Left lobe of liver (tissue), 2 donors: ENCODE measurements at regions not wholly inside any gene's neighbourhood (a gene's known extent, or its start where the extent isn't known, plus 50 kb on each side); places are given as distances from the start of the nearest gene placed in this dataset.

Source experiments
- ATAC-seq: fragments of 200-7000 bp; cut with Tn5 transposase; one replicate; pipeline ENCODE4 v1.9.1; 2020; ENCODE audit warnings: mild to moderate bottlenecking, moderate library complexity
- DNase-seq: peaks from one replicate; pipeline ENCODE4 v3.0.0-alpha.2; 2020; ENCODE audit warnings: low spot score
- donor health status: DM: no; HTN: no; CAD: no; lungs with moderate emphysema.
- donor health status: DM: no; HTN: yes; CAD: no.

GRCh38 chr4:180698550-180699195 is 1544.5 kb upstream of the TENM3 start:
- no peak for ATAC-seq
- DNase-seq = no peak

DNA sequence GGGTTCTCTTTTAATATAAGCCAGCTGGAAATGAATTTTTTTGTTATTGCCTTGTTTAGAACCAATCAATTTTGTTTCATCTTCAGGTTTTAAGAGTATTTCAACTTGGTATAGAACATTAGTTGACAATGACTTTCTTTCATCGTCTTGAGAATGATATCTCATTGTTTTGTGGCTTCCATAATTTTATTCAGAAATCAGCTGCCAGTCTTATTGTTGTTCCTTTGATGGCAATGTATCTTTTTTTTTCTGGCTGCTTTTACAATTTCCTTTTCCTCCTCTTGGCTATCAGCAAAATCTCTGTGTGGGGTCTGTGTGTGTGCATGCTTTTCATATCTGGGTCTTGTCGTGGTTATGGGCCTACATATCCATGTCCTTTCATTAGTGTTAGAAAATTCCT is 1536.4 kb upstream of the TENM3 start:
- DNase-seq (no peak), ATAC-seq (no peak)

- ATAC-seq = no peak
- no peak for DNase-seq
These were observed 1532.4 kb upstream of the TENM3 start for GRCh38 chr4:180710628-180711337.

GRCh38 chr4:180717451-180718033 is 1525.7 kb upstream of the TENM3 start:
- DNase-seq = no peak
- no peak for ATAC-seq

DNA sequence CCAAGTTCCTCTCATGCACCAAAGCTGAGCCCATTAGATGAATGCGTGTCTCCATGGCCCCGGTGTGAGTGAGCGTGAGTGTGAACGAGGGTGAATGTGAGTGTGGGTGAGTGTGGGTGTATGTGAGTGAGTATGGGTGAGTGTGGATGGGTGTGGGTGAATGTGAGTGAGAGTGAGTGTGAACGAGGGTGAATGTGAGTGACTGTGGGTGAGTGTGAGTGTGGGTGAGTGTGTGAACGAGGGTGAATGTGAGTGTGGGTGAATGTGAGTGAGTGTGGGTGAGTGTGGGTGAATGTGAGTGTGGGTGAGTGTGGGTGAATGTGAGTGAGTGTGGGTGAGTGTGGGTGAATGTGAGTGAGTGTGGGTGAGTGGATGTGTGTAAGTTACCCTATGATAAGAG is 1521.8 kb upstream of the TENM3 start:
- no peak for DNase-seq
- ATAC-seq = no peak

GRCh38 chr4:180726611-180727010 is 1516.6 kb upstream of the TENM3 start:
- DNase-seq (no peak), ATAC-seq (no peak)

GRCh38 chr4:180727478-180727877 is 1515.7 kb upstream of the TENM3 start:
- DNase-seq (no peak), ATAC-seq (no peak)

GRCh38 chr4:180734753-180735432 is 1508.3 kb upstream of the TENM3 start:
- no peak for DNase-seq
- no peak for ATAC-seq

DNA sequence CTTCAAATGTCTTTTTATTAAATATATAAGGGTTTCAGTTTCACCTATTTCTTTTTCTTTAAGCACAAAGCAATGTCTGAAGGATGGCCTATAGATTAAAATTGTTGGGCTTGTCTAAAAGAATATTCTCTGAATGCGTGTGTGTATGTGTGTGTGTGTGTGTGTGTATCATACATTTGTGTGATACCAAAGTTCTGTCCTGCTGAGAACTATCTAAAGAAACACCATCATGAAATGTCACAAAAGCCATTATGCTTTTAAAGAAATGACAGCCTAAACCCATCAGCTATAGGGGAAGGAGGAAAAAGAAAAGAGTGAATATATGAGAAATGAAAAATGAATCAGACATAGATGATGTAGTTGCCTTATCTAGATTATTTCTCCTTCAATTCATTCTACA is 1501.5 kb upstream of the TENM3 start:
- no peak for ATAC-seq
- DNase-seq = no peak

- no peak for DNase-seq
- no peak for ATAC-seq
These were observed 1498.2 kb upstream of the TENM3 start for GRCh38 chr4:180745019-180745418.

DNA sequence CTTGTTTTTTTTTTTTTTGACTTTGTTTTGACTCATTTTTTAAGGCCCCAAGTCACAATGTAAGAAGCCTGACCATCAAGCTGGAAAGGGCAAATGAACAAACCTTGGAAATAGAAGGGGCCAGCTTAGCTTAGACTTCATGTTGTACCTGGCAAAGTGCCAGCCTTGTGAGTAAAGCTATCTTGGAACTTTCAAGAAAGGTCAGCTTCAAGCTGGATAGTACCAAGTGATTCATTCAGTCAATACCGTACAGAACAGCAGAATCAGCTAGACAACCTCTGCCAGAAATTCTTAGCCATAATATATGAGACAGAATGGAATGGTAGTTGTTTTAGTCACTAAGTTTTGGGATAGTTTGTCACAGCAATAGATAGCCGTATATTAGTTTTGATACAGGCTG is 1492.2 kb upstream of the TENM3 start:
- no peak for ATAC-seq
- no peak for DNase-seq

GRCh38 chr4:180757927-180758326 is 1485.3 kb upstream of the TENM3 start:
- ATAC-seq (no peak), DNase-seq (no peak)

DNA sequence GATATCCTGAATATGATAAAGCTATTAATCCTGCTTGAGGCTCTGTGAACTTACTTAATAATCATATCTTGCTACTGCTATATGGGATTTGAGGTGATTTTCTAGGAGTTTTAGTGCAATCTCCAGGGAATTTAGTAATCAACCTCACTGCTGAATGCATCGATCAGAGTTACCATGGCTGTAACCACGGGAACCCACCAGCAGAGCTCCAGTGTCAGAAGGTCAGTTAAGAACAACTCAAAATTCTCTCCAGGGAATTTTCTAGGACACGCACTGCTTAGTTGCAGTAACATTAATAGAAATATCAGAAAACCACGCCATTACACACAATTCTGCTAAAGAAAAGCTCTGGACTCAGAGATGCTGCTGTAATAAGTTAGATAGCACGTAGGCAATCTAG is 1477.2 kb upstream of the TENM3 start:
- ATAC-seq (no peak), DNase-seq (no peak)

GRCh38 chr4:180766944-180767729 is 1476.1 kb upstream of the TENM3 start:
- no peak for DNase-seq
- no peak for ATAC-seq

DNA sequence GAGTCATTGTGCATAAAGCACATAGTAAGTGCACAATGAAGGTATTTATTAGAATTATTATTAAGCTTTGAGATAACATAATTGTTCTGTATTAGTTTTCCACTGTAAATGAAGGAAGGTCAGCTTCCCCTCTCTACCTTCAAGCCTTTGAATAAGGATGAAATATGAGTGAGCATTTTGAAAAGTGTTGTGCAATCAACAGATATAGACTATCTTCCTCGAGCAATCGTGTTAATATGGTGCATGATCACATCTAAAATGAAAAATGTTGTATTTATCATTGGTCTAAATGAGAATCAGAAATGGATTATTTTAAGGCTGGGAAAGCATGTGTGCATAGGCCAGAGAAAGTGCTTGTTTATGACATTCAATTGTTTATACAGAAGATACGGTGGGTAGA is 1474.6 kb upstream of the TENM3 start:
- DNase-seq (no peak), ATAC-seq (no peak)

- DNase-seq (no peak), ATAC-seq (no peak)
These were observed 1473.4 kb upstream of the TENM3 start for GRCh38 chr4:180769791-180770190.

DNA sequence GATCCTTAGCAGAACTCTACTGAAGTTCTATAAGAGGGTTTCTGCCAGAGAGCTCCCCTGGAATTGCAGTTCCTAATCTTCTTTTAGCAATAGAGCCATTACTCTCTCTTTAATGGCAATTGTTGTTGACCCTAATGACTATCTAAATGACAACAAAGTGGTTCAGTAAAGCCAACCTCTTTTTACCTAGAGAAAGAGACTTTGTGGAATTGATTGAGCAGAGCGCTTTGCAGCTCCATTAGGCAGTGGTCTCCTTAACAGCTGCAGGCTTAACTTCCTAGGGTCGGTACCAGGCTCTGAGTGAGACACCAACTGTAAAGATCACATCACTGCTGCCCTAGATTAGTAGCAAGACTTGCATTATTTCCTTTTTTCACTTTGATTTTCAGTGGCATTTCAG is 1472.9 kb upstream of the TENM3 start:
- ATAC-seq = no peak
- DNase-seq = no peak

- no peak for DNase-seq
- ATAC-seq = no peak
These were observed 1458.3 kb upstream of the TENM3 start for GRCh38 chr4:180784940-180785339.

DNA sequence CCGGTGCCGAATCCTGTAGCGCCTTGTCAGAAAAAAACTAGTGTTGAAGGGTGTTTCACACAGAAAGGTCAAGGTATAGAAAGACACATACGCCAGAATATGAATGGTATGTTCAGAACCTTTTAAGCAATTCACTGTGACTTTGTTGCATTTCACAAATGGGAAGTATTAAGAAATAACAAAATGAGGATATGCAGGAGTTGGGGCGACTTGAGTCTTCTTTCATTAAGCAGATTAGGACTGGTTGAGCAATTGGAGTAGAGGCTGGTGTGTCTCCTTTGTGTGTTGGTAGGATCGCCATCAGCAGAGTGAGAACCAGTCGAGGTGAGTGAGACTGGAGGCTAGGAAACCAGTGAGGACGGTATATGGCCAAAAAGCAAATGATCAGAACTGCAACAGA is 1454.5 kb upstream of the TENM3 start:
- ATAC-seq = no peak
- no peak for DNase-seq

DNA sequence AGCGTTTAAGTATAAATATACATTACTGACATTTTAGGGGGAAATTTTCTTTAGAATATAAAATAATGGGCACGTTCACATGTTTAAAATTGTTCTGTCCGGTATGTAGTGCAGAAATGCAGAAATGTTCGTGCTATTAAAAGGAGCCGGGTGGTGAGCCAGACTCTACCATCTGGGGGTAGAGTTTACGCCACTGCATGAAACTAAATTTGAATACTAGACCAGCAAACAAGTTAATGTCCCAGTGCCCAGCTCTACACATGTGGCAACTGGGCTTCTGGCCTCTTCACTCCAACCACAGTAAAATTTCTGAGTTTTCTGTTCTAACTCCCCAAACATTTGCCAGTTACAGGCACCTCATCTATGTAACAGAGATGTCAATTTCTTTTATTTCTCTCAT is 1453.3 kb upstream of the TENM3 start:
- DNase-seq (no peak), ATAC-seq (no peak)

- no peak for DNase-seq
- ATAC-seq = no peak
These were observed 1452.7 kb upstream of the TENM3 start for GRCh38 chr4:180790471-180790870.
